ENCODE measurements at regions not wholly inside any gene's neighbourhood (a gene's known extent, or its start where the extent isn't known, plus 50 kb on each side); places are given as distances from the start of the nearest gene placed in this dataset.

- no peak for TF ChIP-seq EZH2 (IDR thresholded peaks at IDR 0.05)
- TF ChIP-seq POLR2AphosphoS5 (IDR thresholded peaks at IDR 0.05; ENCODE audit: borderline replicate concordance, low read depth, low read length), result no peak
- no peak for TF ChIP-seq FOXP2 (optimal IDR thresholded peaks at IDR 0.05; ENCODE audit: control extremely low read depth, extremely low read length, insufficient read depth)
Measured at GRCh38 chr1:114331936-114332335, 178.3 kb upstream of the SYT6 start.
